GM12891 (cell line): ENCODE measurements at regions not wholly inside any gene's neighbourhood (a gene's known extent, or its start where the extent isn't known, plus 50 kb on each side); places are given as distances from the start of the nearest gene placed in this dataset.

Experiments
- PAX5 ChIP-seq: IDR thresholded peaks from 2 replicates; pipeline ENCODE4 v1.6.1; 2011; ENCODE audit warnings: low read length, moderate library complexity, mild to moderate bottlenecking; ENCODE audit not compliant: insufficient read depth, severe bottlenecking
- POLR2A ChIP-seq: IDR thresholded peaks from 2 replicates; pipeline ENCODE4 v1.6.1; 2011; ENCODE audit warnings: low read depth, low read length, control low read depth
- POLR2AphosphoS5 ChIP-seq: IDR thresholded peaks from 2 replicates; pipeline ENCODE4 v1.6.1; 2011; ENCODE audit warnings: low read depth, low read length, control low read depth
- SPI1 ChIP-seq: IDR thresholded peaks from 2 replicates; pipeline ENCODE4 v1.6.1; 2011; ENCODE audit warnings: low read depth, low read length, control low read depth
- TAF1 ChIP-seq: IDR thresholded peaks from 2 replicates; pipeline ENCODE4 v1.6.1; 2011; ENCODE audit warnings: low read depth, low read length, control low read depth

- TF ChIP-seq TAF1 (no peak), POLR2A (no peak), POLR2AphosphoS5 (no peak), SPI1 (no peak), PAX5 (no peak)
Observed at GRCh38 chr6:85986681-85987080, 344.0 kb upstream of the SYNCRIP start.
